Right lobe of liver (tissue), 6 donors: ENCODE measurements at regions not wholly inside any gene's neighbourhood (a gene's known extent, or its start where the extent isn't known, plus 50 kb on each side); places are given as distances from the start of the nearest gene placed in this dataset.
A peak's percentile ranks its signal among the peaks of the same experiment; 100 is the strongest.

Experiments used
- ATAC-seq, 4 donors: fragments of 200-7000 bp; cut with Tn5 transposase; one replicate each; pipeline ENCODE4 v1.9.1; 2020; ENCODE audit warnings: mild to moderate bottlenecking in 4 of 4, moderate library complexity in 4 of 4
- DNase-seq, 3 donors: peaks; one replicate each; pipeline ENCODE4 v3.0.0-alpha.2; 2020
- H3K27ac ChIP-seq, 3 donors: fragments of 200-600 bp; one replicate each; pipeline ENCODE4 v1.8.0; 2022
- H3K27me3 ChIP-seq, 2 donors: fragments of 200-600 bp; one replicate each; pipeline ENCODE4 v1.8.0; 2022
- H3K36me3 ChIP-seq, 4 donors: fragments of 200-600 bp; sonication (generic) in 1 of 4; one replicate each; pipeline versions ENCODE4 v1.5.1 to v1.8.0; 2017 to 2022; ENCODE audit warnings: control low read depth in 1 of 4
- H3K4me1 ChIP-seq, 4 donors: fragments of 200-600 bp; sonication (generic) in 1 of 4; one replicate each; pipeline versions ENCODE4 v1.5.1 to v1.8.0; 2017 to 2022; ENCODE audit warnings: control low read depth in 1 of 4
- H3K4me3 ChIP-seq, 3 donors: fragments of 200-600 bp; one replicate each; pipeline ENCODE4 v1.8.0; 2022
- H3K9me3 ChIP-seq, 4 donors: fragments of 200-600 bp; sonication (generic) in 1 of 4; one replicate each; pipeline versions ENCODE4 v1.5.1 to v1.8.0; 2017 to 2022; ENCODE audit warnings: control low read depth in 1 of 4
- POLR2A ChIP-seq: fragments of 450-650 bp; IDR thresholded peaks from one replicate; pipeline ENCODE4 v1.6.1; 2017; ENCODE audit warnings: antibody characterized with exemption, mild to moderate bottlenecking
- WGBS: methylation state at CpG from one replicate; pipeline ENCODE4 v1.1.6; 2018; ENCODE audit warnings: low coverage, low lambda C conversion rate; ENCODE audit not compliant: insufficient coverage; ENCODE audit errors: missing lambda C conversion rate; 5-methylcytosine and 5-hydroxymethylcytosine counted together
- intact Hi-C, 2 donors: fragments of 100-400 bp; cut with DNase I; formaldehyde crosslinking; loops; one replicate each; pipeline versions ENCODE4 v1.11.2 to v1.14.1; 2022
- TF ChIP-seq, protein P1 (sequence below), 4 donors: fragments of 200-600 bp in 3 of 4; fragments of 450-650 bp in 1 of 4; IDR thresholded peaks; one replicate each; pipeline versions ENCODE4 v1.5.1 to v1.8.0; 2016 to 2022; ENCODE audit warnings: antibody characterized with exemption in 4 of 4, mild to moderate bottlenecking in 2 of 4
- donor health status: DM: no; HTN: yes; CAD: no.
- donor health status: DM: no; HTN: no; CAD: no.
- donor health status: DM: no; HTN: no; CAD: no.
- donor health status: DM: no; HTN: yes; CAD: no.
- donor health status: DM: no; HTN: yes; CAD: no.

DNA sequence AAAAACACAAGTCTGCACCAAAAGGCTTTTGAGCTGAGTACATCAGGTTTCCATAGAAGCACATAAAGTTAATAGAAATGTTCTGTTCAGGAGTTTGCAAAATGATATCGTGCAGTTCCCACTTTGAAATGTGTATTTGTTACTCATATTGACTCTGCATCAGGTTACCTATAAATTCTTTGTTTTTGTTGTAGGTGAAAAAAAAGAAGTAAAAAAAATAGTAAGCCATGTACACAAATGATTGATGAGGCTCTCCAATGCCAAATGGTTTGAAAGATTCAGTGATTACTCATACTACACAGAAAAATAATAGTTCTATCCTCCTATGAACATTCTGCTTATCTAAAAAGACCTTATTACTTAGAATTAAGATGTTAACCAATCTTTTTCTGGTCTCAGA, 287.3 kb upstream of the MME start:
- DNase-seq (no peak), ATAC-seq (no peak)
- 15% methylated on average over 1 of the region's 1 CpG for WGBS
- no peaks in the 10 kb centered on the region for H3K36me3 ChIP-seq
- H3K9me3 ChIP-seq, result no peaks in the 10 kb centered on the region
- no peak overlapping the region for H3K27ac ChIP-seq
- H3K4me1 ChIP-seq, result no peaks in the 10 kb centered on the region
- no peaks in the 10 kb centered on the region for H3K27me3 ChIP-seq
- TF ChIP-seq, protein P1, sequence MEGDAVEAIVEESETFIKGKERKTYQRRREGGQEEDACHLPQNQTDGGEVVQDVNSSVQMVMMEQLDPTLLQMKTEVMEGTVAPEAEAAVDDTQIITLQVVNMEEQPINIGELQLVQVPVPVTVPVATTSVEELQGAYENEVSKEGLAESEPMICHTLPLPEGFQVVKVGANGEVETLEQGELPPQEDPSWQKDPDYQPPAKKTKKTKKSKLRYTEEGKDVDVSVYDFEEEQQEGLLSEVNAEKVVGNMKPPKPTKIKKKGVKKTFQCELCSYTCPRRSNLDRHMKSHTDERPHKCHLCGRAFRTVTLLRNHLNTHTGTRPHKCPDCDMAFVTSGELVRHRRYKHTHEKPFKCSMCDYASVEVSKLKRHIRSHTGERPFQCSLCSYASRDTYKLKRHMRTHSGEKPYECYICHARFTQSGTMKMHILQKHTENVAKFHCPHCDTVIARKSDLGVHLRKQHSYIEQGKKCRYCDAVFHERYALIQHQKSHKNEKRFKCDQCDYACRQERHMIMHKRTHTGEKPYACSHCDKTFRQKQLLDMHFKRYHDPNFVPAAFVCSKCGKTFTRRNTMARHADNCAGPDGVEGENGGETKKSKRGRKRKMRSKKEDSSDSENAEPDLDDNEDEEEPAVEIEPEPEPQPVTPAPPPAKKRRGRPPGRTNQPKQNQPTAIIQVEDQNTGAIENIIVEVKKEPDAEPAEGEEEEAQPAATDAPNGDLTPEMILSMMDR (IDR thresholded peaks at IDR 0.05), result no peak
- no peak for TF ChIP-seq POLR2A
- H3K4me3 ChIP-seq, result no peak overlapping the region
- intact Hi-C loops, result no loop called here

DNA sequence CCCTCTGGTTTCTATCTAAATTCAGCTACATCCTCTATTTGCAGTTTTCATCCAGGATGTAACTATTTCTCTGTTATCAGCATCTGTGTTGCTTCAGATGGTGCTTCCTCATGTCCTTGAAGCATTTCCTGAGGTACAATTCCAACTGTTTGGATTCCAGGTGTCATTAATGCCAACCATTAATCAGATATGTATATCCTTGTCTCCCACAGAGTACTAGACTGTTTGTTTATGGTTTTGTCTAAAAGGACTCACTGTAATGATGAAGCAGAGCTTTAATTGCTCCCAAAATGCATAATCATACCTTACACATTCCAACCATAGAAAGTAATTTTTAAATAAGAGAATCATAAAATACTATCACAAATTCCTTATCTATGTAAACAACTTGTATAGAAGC, 288.5 kb upstream of the MME start:
- H3K4me3 ChIP-seq, result no peak overlapping the region
- no peak for ATAC-seq
- no peaks in the 10 kb centered on the region for H3K4me1 ChIP-seq
- no peak overlapping the region for H3K27ac ChIP-seq
- no peak for DNase-seq
- H3K27me3 ChIP-seq, result no peaks in the 10 kb centered on the region
- TF ChIP-seq, protein P1 (IDR thresholded peaks at IDR 0.05), result no peak
- TF ChIP-seq POLR2A, result no peak
- H3K36me3 ChIP-seq, result no peaks in the 10 kb centered on the region
- no peaks in the 10 kb centered on the region for H3K9me3 ChIP-seq
- intact Hi-C loops, result no loop called here

DNA sequence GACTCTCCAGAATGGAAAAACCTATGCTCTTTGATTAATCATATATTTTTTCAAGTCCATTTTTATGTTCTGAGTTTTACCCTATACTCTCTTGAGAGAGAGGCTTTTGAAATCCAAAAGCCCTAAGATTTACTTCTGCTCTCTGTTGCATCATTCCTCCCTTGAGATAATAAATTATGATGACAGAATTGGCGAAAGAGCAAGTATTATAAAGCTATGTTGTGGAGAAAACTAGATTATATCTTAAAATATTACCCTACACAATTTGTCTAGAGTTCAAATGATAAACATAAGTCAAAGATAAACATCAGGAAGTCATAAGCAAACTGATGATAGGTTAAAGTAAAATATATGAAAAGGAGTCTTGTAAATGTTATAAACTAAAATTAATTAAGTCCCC, 293.4 kb upstream of the MME start:
- no peaks in the 10 kb centered on the region for H3K9me3 ChIP-seq
- H3K4me3 ChIP-seq, result no peak overlapping the region
- intact Hi-C loops, result no loop called here
- DNase-seq (no peak), ATAC-seq (no peak)
- H3K27me3 ChIP-seq, result no peaks in the 10 kb centered on the region
- TF ChIP-seq POLR2A, result no peak
- TF ChIP-seq, protein P1 (IDR thresholded peaks at IDR 0.05), result no peak
- no peaks in the 10 kb centered on the region for H3K4me1 ChIP-seq
- no peak overlapping the region for H3K27ac ChIP-seq
- H3K36me3 ChIP-seq, result no peaks in the 10 kb centered on the region
- WGBS, result 29% methylated on average over 1 of the region's 1 CpG

DNA sequence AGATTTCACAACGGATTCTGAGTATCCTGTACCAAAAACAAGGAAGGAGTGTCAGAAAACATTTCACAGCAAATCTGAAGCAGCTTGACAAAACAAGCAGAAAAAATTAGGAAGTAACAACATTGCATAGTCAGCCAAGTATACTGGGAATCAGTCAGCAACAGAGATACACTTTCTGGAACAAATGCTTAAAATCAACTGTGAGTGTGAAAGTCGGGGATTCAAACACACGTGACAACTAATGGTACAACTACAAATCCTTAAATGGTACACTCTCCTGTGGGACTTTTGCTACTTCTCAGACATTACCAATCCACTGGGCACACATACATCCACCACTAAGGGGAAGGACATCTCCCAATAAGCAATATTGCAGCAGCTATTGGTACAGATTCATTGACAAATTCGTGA, 296.6 kb upstream of the MME start:
- Histone ChIP-seq H3K36me3 (no peaks in the 10 kb centered on the region), H3K4me1 (no peaks in the 10 kb centered on the region), H3K27ac (no peak overlapping the region), H3K4me3 (no peak overlapping the region), H3K27me3 (no peaks in the 10 kb centered on the region), H3K9me3 (no peaks in the 10 kb centered on the region)
- WGBS, result 28% methylated on average over 4 of the region's 4 CpGs
- ATAC-seq (peak in 3 of 4 donors; percentile 32 to 58 (median 43)), DNase-seq (no peak)
- TF ChIP-seq, protein P1 (IDR thresholded peaks at IDR 0.05), result no peak
- TF ChIP-seq POLR2A, result no peak
- intact Hi-C loops, result no loop called here

DNA sequence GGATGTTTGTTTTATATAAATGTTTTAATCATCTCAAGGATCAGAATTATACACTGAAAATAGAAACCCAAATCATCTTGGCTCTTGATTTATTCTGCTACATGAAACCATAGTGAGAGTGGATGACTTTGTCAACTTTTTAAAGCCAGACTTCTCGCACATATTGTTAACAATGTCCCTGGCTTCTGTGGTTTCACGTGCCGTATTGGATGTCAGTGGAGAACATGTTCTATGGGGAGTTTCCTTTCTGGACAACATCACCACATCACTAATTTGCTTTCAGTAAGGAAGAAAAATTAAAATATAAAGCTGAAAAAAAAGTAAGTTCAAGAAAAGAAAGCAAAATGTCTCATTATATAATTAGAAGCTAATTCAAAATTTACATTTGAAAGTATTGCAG, 297.1 kb upstream of the MME start:
- Histone ChIP-seq H3K27ac (no peak overlapping the region), H3K9me3 (no peaks in the 10 kb centered on the region), H3K36me3 (no peaks in the 10 kb centered on the region), H3K4me3 (no peak overlapping the region), H3K4me1 (no peaks in the 10 kb centered on the region), H3K27me3 (no peaks in the 10 kb centered on the region)
- ATAC-seq, result no peak
- TF ChIP-seq, protein P1 (IDR thresholded peaks at IDR 0.05), result no peak
- TF ChIP-seq POLR2A, result no peak
- intact Hi-C loops, result no loop called here
- 49% methylated on average over 3 of the region's 3 CpGs for WGBS
- no peak for DNase-seq
